GM13976 (cell line): ENCODE measurements at regions not wholly inside any gene's neighbourhood (a gene's known extent, or its start where the extent isn't known, plus 50 kb on each side); places are given as distances from the start of the nearest gene placed in this dataset.

Experiments
- DNase-seq: peaks from one replicate; pipeline ENCODE4 v3.0.0; 2012; ENCODE audit warnings: low spot score
- CTCF ChIP-seq: IDR thresholded peaks from 2 replicates; pipeline ENCODE4 v1.5.1; 2012; ENCODE audit warnings: borderline replicate concordance, mild to moderate bottlenecking; ENCODE audit not compliant: insufficient read depth; ENCODE audit errors: extremely low read depth, missing control alignments, control extremely low read depth
- in situ Hi-C: fragments of 300-500 bp; cut with MboI; formaldehyde crosslinking; loops from one replicate; pipeline ENCODE4 v1.12.0; 2022; ENCODE audit warnings: low sequenced_read_pairs, mixed read lengths, inconsistent platforms; ENCODE audit not compliant: unreplicated experiment

- no peak for DNase-seq
- in situ Hi-C loops, result no loop called here
- no peak for TF ChIP-seq CTCF
These were observed 449.9 kb downstream of the MATN1 start for GRCh38 chr1:30273456-30273855.

- in situ Hi-C loops, result no loop called here
- DNase-seq, result no peak
- no peak for TF ChIP-seq CTCF
These were observed 450.4 kb downstream of the MATN1 start for GRCh38 chr1:30273021-30273325.

- no peak for DNase-seq
- in situ Hi-C loops, result no loop called here
- TF ChIP-seq CTCF, result no peak
These were observed 450.9 kb downstream of the MATN1 start for GRCh38 chr1:30272277-30273020.

GRCh38 chr1:30271401-30272276 is 451.7 kb downstream of the MATN1 start:
- in situ Hi-C loops, result no loop called here
- no peak for DNase-seq
- no peak for TF ChIP-seq CTCF

GRCh38 chr1:30270461-30270860 is 452.9 kb downstream of the MATN1 start:
- in situ Hi-C loops, result no loop called here
- TF ChIP-seq CTCF, result no peak
- DNase-seq, result no peak

GRCh38 chr1:30268923-30269666 is 454.3 kb downstream of the MATN1 start:
- TF ChIP-seq CTCF, result no peak
- in situ Hi-C loops, result no loop called here

More at GRCh38 chr1:30268923-30269666, 454.3 kb downstream of the MATN1 start:
- no peak for DNase-seq
